ENCODE measurements at regions not wholly inside any gene's neighbourhood (a gene's known extent, or its start where the extent isn't known, plus 50 kb on each side); places are given as distances from the start of the nearest gene placed in this dataset.

GRCh38 chr11:111155021-111155420 lies 90.5 kb upstream of the POU2AF2 start:
- no peak overlapping the region for H3K4me3 ChIP-seq
- 63 to 70% (median 66%) methylated on average over 2 of the region's 2 CpGs for WGBS, 3 donors
- DNase-seq, result no peak
- intact Hi-C loops (cut with DNase I), result no loop called here
- H3K9me3 ChIP-seq, result no peaks in the 10 kb centered on the region
- TF ChIP-seq CTCF (IDR thresholded peaks at IDR 0.05) (no peak), EP300 (IDR thresholded peaks at IDR 0.05) (no peak), POLR2A (IDR thresholded peaks at IDR 0.05) (no peak)
- H3K27me3 ChIP-seq, result no peaks in the 10 kb centered on the region
- no peak overlapping the region for H3K27ac ChIP-seq
- peaks cover 3% of the 10 kb centered on the region for H3K4me1 ChIP-seq (ENCODE audit: insufficient read depth)
- H3K36me3 ChIP-seq, result no peaks in the 10 kb centered on the region

DNA sequence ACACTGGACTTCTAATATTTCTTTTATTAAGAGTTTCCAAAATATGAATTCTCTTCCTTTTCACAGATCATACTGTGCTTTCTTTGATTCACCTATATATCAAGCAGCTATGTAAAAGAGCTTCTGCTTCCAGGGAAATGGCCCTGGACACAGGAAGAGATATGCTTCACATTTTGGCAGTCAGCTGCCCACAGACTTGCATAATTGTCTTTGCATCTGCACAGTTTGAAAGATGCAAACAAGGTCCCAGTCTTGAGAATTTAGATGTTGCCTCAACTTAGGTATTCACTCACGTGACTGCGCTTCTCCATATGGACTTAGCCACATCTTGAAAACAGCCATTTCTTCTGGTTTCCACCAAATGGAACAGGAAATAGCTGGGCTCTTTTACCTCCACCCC lies 92.3 kb upstream of the POU2AF2 start:
- 56 to 76% (median 65%) methylated on average over 2 of the region's 2 CpGs for WGBS, 3 donors

DNA sequence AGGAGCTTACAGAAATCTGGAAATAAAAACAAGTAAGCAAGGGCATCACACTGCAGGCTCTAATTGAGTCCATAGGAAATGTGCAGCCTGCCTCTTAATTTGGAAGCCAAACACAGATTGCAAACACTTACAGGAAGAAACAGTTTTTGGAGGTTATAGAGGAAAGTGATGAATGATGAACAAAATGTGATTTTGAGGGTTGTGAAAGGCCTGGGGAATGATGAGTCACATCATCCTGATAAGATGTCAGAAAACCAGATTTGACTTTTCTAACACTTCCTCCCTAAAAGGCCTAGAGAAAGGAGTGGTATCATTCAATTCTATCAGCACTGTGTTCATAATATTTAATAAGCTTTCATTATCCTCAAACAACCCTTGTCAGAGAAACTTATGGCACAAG lies 96.6 kb upstream of the POU2AF2 start:
- Histone ChIP-seq H3K4me1 (ENCODE audit: insufficient read depth) (peaks cover 3% of the 10 kb centered on the region), H3K4me3 (no peak overlapping the region), H3K27me3 (no peaks in the 10 kb centered on the region), H3K36me3 (no peaks in the 10 kb centered on the region), H3K9me3 (no peaks in the 10 kb centered on the region), H3K27ac (no peak overlapping the region)
- TF ChIP-seq EP300 (IDR thresholded peaks at IDR 0.05) (no peak), POLR2A (IDR thresholded peaks at IDR 0.05) (no peak), CTCF (IDR thresholded peaks at IDR 0.05) (no peak)
- DNase-seq, result no peak
- intact Hi-C loops (cut with DNase I), result no loop called here

More for the DNA sequence above, 92.3 kb upstream of the POU2AF2 start:
- no peak overlapping the region for H3K27ac ChIP-seq
- no peaks in the 10 kb centered on the region for H3K27me3 ChIP-seq
- H3K9me3 ChIP-seq, result no peaks in the 10 kb centered on the region
- H3K4me1 ChIP-seq (ENCODE audit: insufficient read depth), result peaks cover 3% of the 10 kb centered on the region
- intact Hi-C loops (cut with DNase I), result no loop called here
- no peak overlapping the region for H3K4me3 ChIP-seq
- TF ChIP-seq POLR2A (IDR thresholded peaks at IDR 0.05), result no peak
- no peak for TF ChIP-seq EP300 (IDR thresholded peaks at IDR 0.05)
- TF ChIP-seq CTCF (IDR thresholded peaks at IDR 0.05), result no peak
- no peaks in the 10 kb centered on the region for H3K36me3 ChIP-seq
- no peak for DNase-seq

GRCh38 chr11:111148121-111148520 lies 97.4 kb upstream of the POU2AF2 start:
- H3K4me1 ChIP-seq (ENCODE audit: insufficient read depth), result no peaks in the 10 kb centered on the region

More at GRCh38 chr11:111148121-111148520, 97.4 kb upstream of the POU2AF2 start:
- TF ChIP-seq CTCF (IDR thresholded peaks at IDR 0.05) (no peak), POLR2A (IDR thresholded peaks at IDR 0.05) (no peak), EP300 (IDR thresholded peaks at IDR 0.05) (no peak)
- intact Hi-C loops (cut with DNase I), result no loop called here
- Histone ChIP-seq H3K27ac (no peak overlapping the region), H3K9me3 (no peaks in the 10 kb centered on the region), H3K4me3 (no peak overlapping the region), H3K27me3 (no peaks in the 10 kb centered on the region), H3K36me3 (no peaks in the 10 kb centered on the region)
- no peak for DNase-seq
- 49 to 62% (median 49%) methylated on average over 3 of the region's 3 CpGs for WGBS, 3 donors
